Tibial nerve (tissue), 3 donors: ENCODE measurements at regions not wholly inside any gene's neighbourhood (a gene's known extent, or its start where the extent isn't known, plus 50 kb on each side); places are given as distances from the start of the nearest gene placed in this dataset.

Source experiments
- CTCF ChIP-seq, 5 experiments: fragments of 200-600 bp in 3 of 5; fragments of 450-650 bp in 2 of 5; sonication (generic) in 3 of 5; IDR thresholded peaks; one replicate each; pipeline ENCODE4 v1.5.1; 2016 to 2019; ENCODE audit warnings: antibody characterized with exemption in 5 of 5, mild to moderate bottlenecking in 3 of 5, moderate library complexity in 2 of 5
- POLR2A ChIP-seq, 2 donors: fragments of 450-650 bp; IDR thresholded peaks; one replicate each; pipeline ENCODE4 v1.6.1; 2017; ENCODE audit warnings: antibody characterized with exemption in 2 of 2, mild to moderate bottlenecking in 2 of 2, moderate library complexity in 2 of 2

DNA sequence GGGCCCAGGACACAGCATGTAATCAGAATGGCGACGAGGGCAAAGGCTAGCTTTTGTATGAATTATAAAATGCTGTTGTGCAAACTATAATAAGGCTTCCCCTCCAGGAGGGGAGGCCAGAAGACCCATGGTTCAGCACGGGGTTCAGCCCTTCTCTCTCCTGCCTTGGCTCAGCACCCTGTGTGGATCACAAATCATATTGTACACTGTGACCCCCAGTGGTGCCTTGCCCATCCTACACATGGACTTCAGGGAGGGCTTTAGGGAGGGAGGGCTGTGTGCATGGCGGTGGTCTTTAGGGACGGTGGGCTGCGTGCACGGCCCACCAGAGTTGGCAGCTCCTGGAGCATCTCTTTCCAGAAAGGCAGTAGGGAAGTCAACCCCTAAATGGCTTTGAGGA is 120.8 kb upstream of the TNR start:
- TF ChIP-seq POLR2A (IDR thresholded peaks at IDR 0.05) (no peak), CTCF (IDR thresholded peaks at IDR 0.05) (no peak)
